Dermis microvascular lymphatic vessel endothelial cell (primary cell): ENCODE measurements at regions not wholly inside any gene's neighbourhood (a gene's known extent, or its start where the extent isn't known, plus 50 kb on each side); places are given as distances from the start of the nearest gene placed in this dataset.

Experiments used
- DNase-seq, 2 donors: peaks; one replicate each; pipeline versions ENCODE4 v3.0.0 to v3.0.0-alpha.2; 2010; ENCODE audit warnings: low read depth in 2 of 2

GRCh38 chr6:166106076-166106686, 61.5 kb downstream of the TBXT start:
- peak; percentile 34 to 65 for DNase-seq

DNA sequence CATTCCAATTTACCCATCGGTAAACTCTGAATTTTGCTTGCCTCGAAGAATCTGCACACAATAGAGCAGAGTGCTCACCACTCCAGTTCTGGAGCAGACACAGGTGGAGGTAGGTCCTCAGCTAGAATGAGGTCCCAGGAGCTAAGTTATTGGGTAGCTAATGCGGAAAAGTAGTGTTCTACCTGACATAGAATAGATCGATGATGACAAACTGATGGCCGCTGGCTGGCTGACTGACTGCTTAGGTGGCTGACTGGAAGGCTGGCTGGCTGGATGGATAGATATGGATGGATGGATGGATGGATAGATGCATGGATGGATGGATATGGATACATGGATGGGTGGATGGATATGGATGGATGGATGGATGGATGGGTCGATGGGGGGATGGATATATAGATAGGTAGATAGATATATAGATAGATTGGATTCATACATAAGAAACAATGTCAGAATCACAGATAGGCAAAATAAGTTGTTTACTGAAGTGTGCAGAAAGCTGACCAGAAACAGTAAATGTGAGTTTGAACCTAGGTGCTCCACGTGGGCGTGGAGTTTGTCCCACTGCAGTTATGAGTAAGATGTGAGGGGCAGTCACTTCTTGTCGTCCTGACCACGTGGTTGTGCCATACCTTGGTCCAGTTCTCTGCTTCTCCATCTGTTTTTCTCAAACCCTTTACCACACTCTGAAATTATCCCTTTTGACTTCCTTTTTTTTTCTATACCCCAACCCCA, 62.1 kb downstream of the TBXT start:
- no peak for DNase-seq

DNA sequence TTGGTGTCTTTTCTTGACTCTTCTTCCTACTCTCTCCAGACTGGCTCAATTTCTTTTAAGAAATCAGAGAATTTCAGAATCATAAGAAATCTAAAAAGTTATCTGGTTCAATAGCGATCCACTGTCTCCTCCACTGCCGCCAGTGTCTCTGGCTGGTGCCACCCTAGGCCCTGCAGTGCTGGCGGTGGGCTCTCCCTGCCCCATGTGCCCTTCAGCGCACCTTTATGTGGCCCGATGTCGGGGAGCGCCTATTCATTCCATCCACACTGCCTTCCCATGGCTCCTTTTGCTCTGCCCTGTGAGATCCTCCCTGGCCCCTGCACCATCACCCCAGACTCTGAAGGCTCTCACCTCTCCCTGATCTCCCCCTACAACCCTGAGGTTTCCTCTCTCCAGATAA, 62.8 kb downstream of the TBXT start:
- DNase-seq: no peak

- no peak for DNase-seq
Measured at GRCh38 chr6:166104107-166104506, 63.5 kb downstream of the TBXT start.

DNA sequence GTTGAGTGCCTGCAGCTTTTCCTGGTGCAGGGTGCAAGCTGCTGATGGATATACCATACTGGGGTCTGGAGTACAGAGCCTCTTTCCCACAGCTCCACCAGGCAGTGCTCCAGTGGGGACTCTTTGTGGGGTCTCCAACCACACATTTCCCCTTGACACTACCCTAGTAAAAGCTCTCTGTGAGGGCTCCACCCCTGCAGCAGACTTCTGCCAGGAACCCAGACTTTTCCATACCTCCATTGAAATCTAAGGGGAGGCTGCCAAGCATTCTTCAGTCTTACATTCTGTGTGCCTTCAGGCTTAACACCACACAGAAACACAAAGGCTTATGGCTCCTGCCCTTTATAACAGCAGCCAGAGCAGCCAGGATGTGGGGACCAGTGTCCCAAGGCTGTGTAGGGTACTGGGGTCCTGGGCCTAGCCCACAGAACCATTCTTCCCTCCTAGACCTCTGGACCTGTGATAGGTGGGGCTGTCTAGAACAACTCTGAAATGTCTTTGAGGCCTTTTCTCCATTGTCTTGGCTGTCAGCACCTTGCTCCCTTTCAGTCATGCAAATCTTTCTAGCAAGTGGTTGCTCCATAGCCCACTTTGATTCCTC, 65.7 kb downstream of the TBXT start:
- DNase-seq: no peak

GRCh38 chr6:166097914-166098522, 69.6 kb downstream of the TBXT start:
- DNase-seq: peak; percentile 7 to 60

GRCh38 chr6:166087852-166088251, 79.8 kb downstream of the TBXT start:
- no peak for DNase-seq

DNA sequence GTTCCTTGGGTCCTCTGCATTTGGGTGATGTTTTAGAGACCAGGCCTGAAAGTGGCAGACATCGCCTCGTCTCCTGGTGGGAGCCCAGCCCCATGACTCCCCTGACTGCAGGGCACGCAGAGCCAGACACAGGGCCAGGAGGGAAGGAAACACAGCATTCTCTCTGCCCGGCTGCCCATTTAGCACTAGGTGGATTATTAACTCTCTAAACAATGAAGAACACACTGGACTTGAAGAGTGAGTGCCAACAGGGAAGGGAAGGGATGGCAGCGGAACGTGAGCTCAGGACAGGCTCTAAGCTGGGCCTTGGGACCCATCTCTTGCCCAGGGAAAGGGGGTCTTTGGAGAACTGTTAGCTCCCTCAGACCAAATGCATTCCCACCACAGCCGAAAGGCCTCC, 80.4 kb downstream of the TBXT start:
- DNase-seq: no peak

DNA sequence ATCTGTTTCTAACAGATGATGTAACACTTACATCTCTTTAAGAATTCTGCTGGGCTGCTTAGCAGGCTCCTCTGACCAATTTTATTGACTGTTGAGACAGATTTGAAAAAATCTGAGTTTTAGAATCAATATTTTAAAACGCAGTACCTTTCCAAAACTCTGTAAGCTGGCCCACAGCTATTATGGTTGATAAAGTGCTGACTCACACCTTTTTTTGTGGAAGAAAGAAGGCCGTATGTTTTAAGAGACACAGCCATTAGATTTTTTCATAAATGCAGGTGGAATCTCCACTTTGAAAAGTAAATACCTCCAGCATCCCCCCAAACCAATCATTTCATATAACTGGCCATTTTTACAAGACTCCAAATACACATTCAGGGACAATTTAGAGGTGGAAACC, 82.2 kb downstream of the TBXT start:
- DNase-seq: no peak

- no peak for DNase-seq
Measured at GRCh38 chr6:166084951-166085350, 82.7 kb downstream of the TBXT start.

GRCh38 chr6:166079841-166080240, 87.8 kb downstream of the TBXT start:
- no peak for DNase-seq

DNA sequence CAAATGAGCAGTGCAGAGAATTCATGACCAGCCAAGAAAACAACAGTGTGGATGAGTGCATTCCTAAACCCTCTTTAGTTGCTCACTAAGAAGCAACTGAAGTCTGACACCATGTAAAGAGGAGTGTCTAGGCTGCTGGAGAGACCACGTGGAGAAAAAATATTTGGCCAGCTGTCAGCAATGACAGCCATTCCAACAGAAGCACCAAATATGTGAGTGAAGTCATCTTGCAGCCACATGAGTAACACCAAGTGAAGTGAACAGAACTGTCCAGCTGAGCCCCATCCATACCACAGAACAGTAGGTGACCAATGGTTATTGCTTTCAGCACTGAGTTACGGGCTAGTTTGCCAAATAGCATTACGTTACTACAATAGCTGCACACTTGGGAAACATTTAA, 89.4 kb downstream of the TBXT start:
- no peak for DNase-seq

DNA sequence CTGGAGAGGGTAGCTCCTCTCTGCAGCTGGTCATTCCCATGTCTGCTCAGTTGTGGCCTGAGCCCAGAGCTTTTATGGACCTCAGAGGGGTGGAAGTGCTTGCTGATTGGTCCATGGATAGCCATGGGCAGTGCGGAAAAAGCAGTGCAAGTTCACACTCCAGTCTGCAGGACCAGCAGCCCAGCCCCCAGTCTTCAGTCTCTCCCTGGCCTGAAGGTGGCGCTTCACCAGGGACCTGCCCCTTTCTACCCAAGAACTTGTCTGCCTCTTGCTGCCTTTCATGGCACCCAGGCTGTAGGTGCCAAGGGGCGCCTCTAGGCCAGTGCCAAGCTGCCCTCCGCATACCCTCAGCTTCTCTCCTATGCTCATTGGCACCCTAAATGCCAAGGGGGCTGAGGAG, 91.0 kb downstream of the TBXT start:
- no peak for DNase-seq

GRCh38 chr6:166075925-166076324, 91.7 kb downstream of the TBXT start:
- DNase-seq: no peak

- no peak for DNase-seq
Measured at GRCh38 chr6:166075186-166075585, 92.5 kb downstream of the TBXT start.

GRCh38 chr6:166073082-166073481, 94.6 kb downstream of the TBXT start:
- DNase-seq: no peak

- no peak for DNase-seq
Measured at GRCh38 chr6:166068768-166069167, 98.9 kb downstream of the TBXT start.

- DNase-seq: no peak
Measured at GRCh38 chr6:166058064-166058739, 109.4 kb downstream of the TBXT start.

- no peak for DNase-seq
Measured at GRCh38 chr6:166057431-166057830, 110.2 kb downstream of the TBXT start.

DNA sequence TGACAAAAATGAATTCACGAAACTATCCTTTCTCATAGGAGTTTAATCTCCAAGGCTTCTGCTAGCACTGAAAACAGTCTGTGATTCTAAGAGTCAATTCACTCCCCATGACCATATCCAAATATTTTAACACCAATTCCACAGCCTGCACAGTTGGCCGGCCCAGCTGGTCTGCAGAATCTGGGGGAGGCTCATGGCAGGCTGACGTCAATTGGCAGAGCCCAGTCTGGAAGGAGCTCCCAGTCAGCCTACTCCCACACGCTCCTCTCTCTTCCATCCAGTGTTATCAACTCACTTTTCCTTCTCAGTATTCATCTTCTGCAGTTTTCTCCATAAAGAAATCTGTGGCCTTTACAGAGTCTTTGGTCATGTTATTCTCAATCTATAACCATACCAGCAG, 111.0 kb downstream of the TBXT start:
- no peak for DNase-seq

GRCh38 chr6:166055801-166056200, 111.8 kb downstream of the TBXT start:
- DNase-seq: no peak

GRCh38 chr6:166052837-166053236, 114.8 kb downstream of the TBXT start:
- DNase-seq: no peak
